ENCODE measurements at regions not wholly inside any gene's neighbourhood (a gene's known extent, or its start where the extent isn't known, plus 50 kb on each side); places are given as distances from the start of the nearest gene placed in this dataset.
"Not testable (repeated sequence)": the region's sequence is repeated elsewhere in the genome, so short reads cannot be mapped to it uniquely, and the experiment has no call there.

- TF ChIP-seq CTCF (IDR thresholded peaks at IDR 0.05), result no peak
- H3K4me1 Mint-ChIP-seq (ENCODE audit: low read depth), result peaks cover 9% of the 10 kb centered on the region
Observed at GRCh38 chr11:23924226-23924625, 572.6 kb upstream of the LUZP2 start.

GRCh38 chr11:23931443-23931842 is 565.4 kb upstream of the LUZP2 start:
- no peaks in the 10 kb centered on the region for H3K9me3 Mint-ChIP-seq
- TF ChIP-seq CTCF (IDR thresholded peaks at IDR 0.05), result no peak
- no peaks in the 10 kb centered on the region; the same call in 1 of the 2 replicates for H3K27me3 Mint-ChIP-seq (ENCODE audit: insufficient read depth)
- H3K4me3 Mint-ChIP-seq, result no peak overlapping the region
- peaks cover 23% of the 10 kb centered on the region for H3K4me1 Mint-ChIP-seq (ENCODE audit: low read depth)
- H3K27ac Mint-ChIP-seq, result no peak overlapping the region
- peaks cover 5% of the 10 kb centered on the region; the same call in 1 of the 2 replicates for H3K36me3 Mint-ChIP-seq (ENCODE audit: low read depth)
- no peak for DNase-seq

More at GRCh38 chr11:23924226-23924625, 572.6 kb upstream of the LUZP2 start:
- H3K36me3 Mint-ChIP-seq (ENCODE audit: low read depth), result no peaks in the 10 kb centered on the region
- no peak overlapping the region for H3K4me3 Mint-ChIP-seq
- DNase-seq, result no peak
- no peaks in the 10 kb centered on the region for H3K9me3 Mint-ChIP-seq
- peaks cover 5% of the 10 kb centered on the region; the same call in 1 of the 2 replicates for H3K27me3 Mint-ChIP-seq (ENCODE audit: insufficient read depth)
- no peak overlapping the region for H3K27ac Mint-ChIP-seq

DNA sequence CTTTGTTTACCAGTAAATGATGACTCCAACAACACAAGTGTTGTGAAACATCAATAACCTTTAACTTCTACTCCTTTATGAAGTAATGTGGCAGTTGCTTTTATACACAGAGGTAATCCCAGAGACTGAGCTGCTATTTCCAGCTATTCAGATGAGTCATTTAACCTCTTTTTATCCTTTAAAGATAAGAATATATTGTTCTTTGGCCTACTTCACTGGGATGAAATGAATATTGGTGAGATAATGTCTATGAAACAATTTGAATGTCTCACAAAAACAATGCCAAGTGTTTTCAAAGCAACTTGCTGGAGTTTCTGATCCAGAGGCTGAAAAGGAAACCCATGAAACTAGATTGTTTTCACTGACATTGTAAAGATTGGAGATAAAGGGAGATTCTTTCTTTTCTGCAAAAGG is 564.4 kb upstream of the LUZP2 start:
- Mint-ChIP-seq H3K9me3 (no peaks in the 10 kb centered on the region), H3K36me3 (ENCODE audit: low read depth) (peaks cover 5% of the 10 kb centered on the region; the same call in 1 of the 2 replicates), H3K4me1 (ENCODE audit: low read depth) (peaks cover 23% of the 10 kb centered on the region), H3K4me3 (no peak overlapping the region), H3K27ac (0 out of 2 replicates have a peak overlapping the region, but pooled peaks have one; percentile 18), H3K27me3 (ENCODE audit: insufficient read depth) (no peaks in the 10 kb centered on the region; the same call in 1 of the 2 replicates)
- peak; percentile 9 for DNase-seq
- TF ChIP-seq CTCF (IDR thresholded peaks at IDR 0.05), result no peak

DNA sequence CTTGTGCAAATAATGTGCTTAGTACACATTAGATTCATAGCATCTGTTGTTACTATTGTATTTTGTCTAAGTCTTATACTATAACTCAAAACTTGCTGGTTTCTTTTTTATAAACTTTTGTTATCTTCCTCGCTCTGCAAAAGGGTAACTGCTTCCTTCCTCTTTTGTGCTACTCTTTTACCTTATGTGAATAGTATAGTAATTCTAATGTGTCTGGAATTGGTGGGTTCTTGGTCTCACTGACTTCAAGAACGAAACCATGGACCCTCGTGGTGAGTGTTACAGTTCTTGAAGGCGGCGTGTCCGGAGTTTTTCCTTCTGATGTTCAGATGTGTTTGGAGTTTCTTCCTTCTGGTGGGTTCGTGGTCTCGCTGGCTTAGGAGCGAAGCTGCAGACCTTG is 563.1 kb upstream of the LUZP2 start:
- H3K4me3 Mint-ChIP-seq, result no peak overlapping the region
- TF ChIP-seq CTCF (IDR thresholded peaks at IDR 0.05), result no peak
- H3K9me3 Mint-ChIP-seq, result no peaks in the 10 kb centered on the region
- no peaks in the 10 kb centered on the region; the same call in 1 of the 2 replicates for H3K27me3 Mint-ChIP-seq (ENCODE audit: insufficient read depth)
- H3K27ac Mint-ChIP-seq, result no peak overlapping the region
- peaks cover 5% of the 10 kb centered on the region; the same call in 1 of the 2 replicates for H3K36me3 Mint-ChIP-seq (ENCODE audit: low read depth)
- peaks cover 23% of the 10 kb centered on the region for H3K4me1 Mint-ChIP-seq (ENCODE audit: low read depth)
- no peak for DNase-seq

GRCh38 chr11:23934671-23935270 is 562.1 kb upstream of the LUZP2 start:
- not testable (repeated sequence) for H3K27me3 Mint-ChIP-seq (ENCODE audit: insufficient read depth); H3K36me3 Mint-ChIP-seq (ENCODE audit: low read depth); DNase-seq; H3K27ac Mint-ChIP-seq; H3K4me3 Mint-ChIP-seq; H3K9me3 Mint-ChIP-seq
- H3K4me1 Mint-ChIP-seq (ENCODE audit: low read depth), result peaks cover 23% of the 10 kb centered on the region

- not testable (repeated sequence) for H3K4me3 Mint-ChIP-seq; H3K36me3 Mint-ChIP-seq (ENCODE audit: low read depth); DNase-seq; H3K27me3 Mint-ChIP-seq (ENCODE audit: insufficient read depth); H3K27ac Mint-ChIP-seq; H3K9me3 Mint-ChIP-seq
- peaks cover 11% of the 10 kb centered on the region for H3K4me1 Mint-ChIP-seq (ENCODE audit: low read depth)
Observed at GRCh38 chr11:23942117-23942815, 554.6 kb upstream of the LUZP2 start.

Measured in HFFc6 (cell line).